ENCODE measurements at regions not wholly inside any gene's neighbourhood (a gene's known extent, or its start where the extent isn't known, plus 50 kb on each side); places are given as distances from the start of the nearest gene placed in this dataset.

DNA sequence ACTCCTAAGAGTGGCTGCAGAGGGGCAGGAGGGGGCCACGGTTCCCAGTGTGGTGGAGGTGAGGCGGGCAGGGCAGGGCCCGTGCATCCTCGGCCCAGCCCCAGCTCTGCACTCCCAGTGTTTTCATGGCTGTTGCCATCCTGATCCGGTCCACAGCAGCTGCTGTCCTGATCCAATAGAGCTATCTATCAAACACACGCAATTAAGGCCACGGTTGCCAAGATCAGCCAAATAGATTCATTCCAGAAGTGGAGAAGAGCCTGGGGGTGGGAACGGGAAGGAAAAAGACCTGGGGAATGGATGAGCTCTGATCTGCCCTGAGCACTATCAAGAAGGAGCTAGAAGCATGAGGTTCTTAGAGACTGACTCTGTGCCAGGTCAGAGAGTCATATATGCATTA is 160.9 kb upstream of the SYT13 start:
- Histone ChIP-seq H3K27ac (no peak overlapping the region), H3F3A (ENCODE audit: insufficient read depth, low read depth) (no peaks in the 10 kb centered on the region), H3K4me1 (replicated peaks; ENCODE audit: insufficient read depth) (no peaks in the 10 kb centered on the region), H3K9me3 (ENCODE audit: insufficient read depth, low read depth) (no peaks in the 10 kb centered on the region), H2AFZ (no peak overlapping the region), H4K20me1 (ENCODE audit: insufficient read depth) (no peaks in the 10 kb centered on the region), H3K9me2 (ENCODE audit: insufficient read depth) (no peaks in the 10 kb centered on the region), H3K27me3 (ENCODE audit: insufficient read depth, low read depth) (peaks cover 83% of the 10 kb centered on the region), H3K4me3 (no peak overlapping the region), H3K79me2 (ENCODE audit: low read depth) (no peaks in the 10 kb centered on the region), H3K4me2 (no peak overlapping the region), H3K36me3 (ENCODE audit: low read depth) (no peaks in the 10 kb centered on the region)
- CTCF ChIA-PET: no interaction called here
- POLR2A ChIA-PET (ENCODE audit: unreplicated experiment): no interaction called here
- BruUV-seq (replicated peaks): no TSS peak
- intact Hi-C loops (cut with micrococcal nuclease; ENCODE audit: unreplicated experiment): no loop called here
- DNase-seq: no peak
- TF ChIP-seq, protein P1, sequence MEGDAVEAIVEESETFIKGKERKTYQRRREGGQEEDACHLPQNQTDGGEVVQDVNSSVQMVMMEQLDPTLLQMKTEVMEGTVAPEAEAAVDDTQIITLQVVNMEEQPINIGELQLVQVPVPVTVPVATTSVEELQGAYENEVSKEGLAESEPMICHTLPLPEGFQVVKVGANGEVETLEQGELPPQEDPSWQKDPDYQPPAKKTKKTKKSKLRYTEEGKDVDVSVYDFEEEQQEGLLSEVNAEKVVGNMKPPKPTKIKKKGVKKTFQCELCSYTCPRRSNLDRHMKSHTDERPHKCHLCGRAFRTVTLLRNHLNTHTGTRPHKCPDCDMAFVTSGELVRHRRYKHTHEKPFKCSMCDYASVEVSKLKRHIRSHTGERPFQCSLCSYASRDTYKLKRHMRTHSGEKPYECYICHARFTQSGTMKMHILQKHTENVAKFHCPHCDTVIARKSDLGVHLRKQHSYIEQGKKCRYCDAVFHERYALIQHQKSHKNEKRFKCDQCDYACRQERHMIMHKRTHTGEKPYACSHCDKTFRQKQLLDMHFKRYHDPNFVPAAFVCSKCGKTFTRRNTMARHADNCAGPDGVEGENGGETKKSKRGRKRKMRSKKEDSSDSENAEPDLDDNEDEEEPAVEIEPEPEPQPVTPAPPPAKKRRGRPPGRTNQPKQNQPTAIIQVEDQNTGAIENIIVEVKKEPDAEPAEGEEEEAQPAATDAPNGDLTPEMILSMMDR (conservative IDR thresholded peaks at IDR 0.05): no peak
- TF ChIP-seq EZH2 (IDR thresholded peaks at IDR 0.05; ENCODE audit: low read depth): no peak

DNA sequence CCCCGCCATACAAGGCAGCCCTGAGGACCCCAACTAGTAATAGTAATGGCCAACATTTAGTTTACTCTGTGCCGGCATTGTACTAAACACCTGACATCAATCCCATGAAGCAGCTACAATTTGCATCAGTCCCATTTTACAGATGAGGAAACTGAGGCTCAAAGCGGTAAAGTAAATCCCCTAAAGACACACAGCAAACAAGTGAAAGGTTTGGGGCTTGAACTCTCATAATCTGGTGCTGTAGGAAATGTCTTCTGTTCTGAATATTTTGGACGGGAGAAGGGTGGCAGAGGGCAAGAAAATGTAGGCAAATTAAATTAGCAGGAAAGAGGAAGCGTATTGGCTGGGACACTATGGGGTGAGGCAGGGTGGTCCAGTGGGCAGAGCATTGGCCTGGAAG is 160.3 kb upstream of the SYT13 start:
- H3K4me2 ChIP-seq: no peak overlapping the region

DNA sequence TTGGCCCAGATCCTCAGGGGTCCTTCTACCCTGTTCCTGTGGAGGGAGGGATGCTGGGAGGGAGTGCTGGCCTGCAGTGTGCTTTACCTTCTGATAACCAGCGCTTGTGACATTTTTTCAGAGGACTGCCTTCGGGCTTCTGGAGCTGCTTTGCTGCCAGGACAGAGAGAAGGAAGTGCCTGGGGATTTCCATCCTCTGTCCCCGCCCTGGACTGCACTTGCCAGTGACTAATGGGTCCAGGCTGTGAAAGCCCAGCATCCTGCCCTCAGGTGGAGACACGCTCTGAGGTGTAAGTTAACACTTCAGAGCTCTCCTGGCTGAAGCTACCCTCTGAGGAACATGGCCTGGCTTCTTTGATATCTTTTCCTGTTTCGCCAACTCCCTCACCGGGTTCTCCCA is 158.7 kb upstream of the SYT13 start:
- no peak overlapping the region for H3K27ac ChIP-seq
- ChIA-PET CTCF (no interaction called here), POLR2A (ENCODE audit: unreplicated experiment) (interaction anchor here (0.6 kb wide), 1 partner anchor 23 kb away, joined by 3 read pairs; no protein-coding TSS in a partner anchor)
- H3K9me2 ChIP-seq (ENCODE audit: insufficient read depth): no peaks in the 10 kb centered on the region
- no peaks in the 10 kb centered on the region for H3F3A ChIP-seq (ENCODE audit: insufficient read depth, low read depth)
- no peaks in the 10 kb centered on the region for H3K4me1 ChIP-seq (replicated peaks; ENCODE audit: insufficient read depth)
- TF ChIP-seq, protein P1 (conservative IDR thresholded peaks at IDR 0.05): no peak
- TF ChIP-seq EZH2 (IDR thresholded peaks at IDR 0.05; ENCODE audit: low read depth): no peak
- H2AFZ ChIP-seq: no peak overlapping the region
- H3K79me2 ChIP-seq (ENCODE audit: low read depth): no peaks in the 10 kb centered on the region
- H4K20me1 ChIP-seq (ENCODE audit: insufficient read depth): no peaks in the 10 kb centered on the region
- H3K4me3 ChIP-seq: no peak overlapping the region
- H3K27me3 ChIP-seq (ENCODE audit: insufficient read depth, low read depth): peaks cover 86% of the 10 kb centered on the region
- H3K9me3 ChIP-seq (ENCODE audit: insufficient read depth, low read depth): no peaks in the 10 kb centered on the region
- H3K4me2 ChIP-seq: no peak overlapping the region
- H3K36me3 ChIP-seq (ENCODE audit: low read depth): no peaks in the 10 kb centered on the region
- intact Hi-C loops (cut with micrococcal nuclease; ENCODE audit: unreplicated experiment): no loop called here
- DNase-seq: no peak
- no TSS peak for BruUV-seq (replicated peaks)

More for the DNA sequence above, 160.3 kb upstream of the SYT13 start:
- TF ChIP-seq EZH2 (IDR thresholded peaks at IDR 0.05; ENCODE audit: low read depth): no peak
- TF ChIP-seq, protein P1 (conservative IDR thresholded peaks at IDR 0.05): no peak
- H3K36me3 ChIP-seq (ENCODE audit: low read depth): no peaks in the 10 kb centered on the region
- CTCF ChIA-PET: no interaction called here
- no peaks in the 10 kb centered on the region for H4K20me1 ChIP-seq (ENCODE audit: insufficient read depth)
- POLR2A ChIA-PET (ENCODE audit: unreplicated experiment): no interaction called here
- H3K79me2 ChIP-seq (ENCODE audit: low read depth): no peaks in the 10 kb centered on the region
- H3K4me3 ChIP-seq: no peak overlapping the region
- H3K4me1 ChIP-seq (replicated peaks; ENCODE audit: insufficient read depth): no peaks in the 10 kb centered on the region
- H2AFZ ChIP-seq: no peak overlapping the region
- BruUV-seq (replicated peaks): no TSS peak
- H3K27me3 ChIP-seq (ENCODE audit: insufficient read depth, low read depth): peaks cover 85% of the 10 kb centered on the region
- H3K9me2 ChIP-seq (ENCODE audit: insufficient read depth): no peaks in the 10 kb centered on the region
- H3K27ac ChIP-seq: no peak overlapping the region
- DNase-seq: no peak
- H3K9me3 ChIP-seq (ENCODE audit: insufficient read depth, low read depth): no peaks in the 10 kb centered on the region
- H3F3A ChIP-seq (ENCODE audit: insufficient read depth, low read depth): no peaks in the 10 kb centered on the region
- intact Hi-C loops (cut with micrococcal nuclease; ENCODE audit: unreplicated experiment): no loop called here

Measured in PC-9 (cell line).